Spleen (tissue), 11 donors: ENCODE measurements at regions not wholly inside any gene's neighbourhood (a gene's known extent, or its start where the extent isn't known, plus 50 kb on each side); places are given as distances from the start of the nearest gene placed in this dataset.

Source experiments
- DNase-seq: peaks from one replicate; pipeline ENCODE4 v3.0.0-alpha.2; 2020
- H3K27ac ChIP-seq, 8 donors: fragments of 200-600 bp; sonication (generic) in 7 of 8; 1 replicate in 4 of 8; 2 replicates in 4 of 8; pipeline versions ENCODE4 v1.5.0 to v1.8.0; 2016 to 2021; ENCODE audit warnings: inconsistent platforms in 4 of 8, mild to moderate bottlenecking in 4 of 8, moderate library complexity in 1 of 8
- H3K27me3 ChIP-seq, 7 donors: fragments of 200-600 bp; sonication (generic) in 6 of 7; replicated peaks in 1 of 7; 1 replicate in 4 of 7; 2 replicates in 3 of 7; pipeline versions ENCODE4 v1.5.0 to v1.8.0; 2016 to 2021; ENCODE audit warnings: inconsistent platforms in 3 of 7, mild to moderate bottlenecking in 1 of 7
- H3K36me3 ChIP-seq, 6 donors: fragments of 200-600 bp; sonication (generic) in 5 of 6; 1 replicate in 4 of 6; 2 replicates in 2 of 6; pipeline versions ENCODE4 v1.5.0 to v1.8.0; 2016 to 2021; ENCODE audit warnings: inconsistent platforms in 2 of 6
- H3K4me1 ChIP-seq, 6 donors: fragments of 200-600 bp; sonication (generic) in 5 of 6; 1 replicate in 3 of 6; 2 replicates in 3 of 6; pipeline versions ENCODE4 v1.5.0 to v1.8.0; 2016 to 2021; ENCODE audit warnings: inconsistent platforms in 3 of 6
- H3K4me3 ChIP-seq, 8 donors: fragments of 200-600 bp; sonication (generic) in 7 of 8; 1 replicate in 4 of 8; 2 replicates in 4 of 8; pipeline versions ENCODE4 v1.5.0 to v1.8.0; 2016 to 2021; ENCODE audit warnings: inconsistent platforms in 4 of 8, mild to moderate bottlenecking in 4 of 8, moderate library complexity in 2 of 8
- H3K9me3 ChIP-seq, 8 donors: fragments of 200-600 bp; sonication (generic) in 7 of 8; 1 replicate in 4 of 8; 2 replicates in 4 of 8; pipeline versions ENCODE4 v1.5.0 to v1.8.0; 2016 to 2021; ENCODE audit warnings: inconsistent platforms in 4 of 8
- POLR2A ChIP-seq, 3 donors: fragments of 450-650 bp; IDR thresholded peaks; one replicate each; pipeline ENCODE4 v1.5.1; 2017; ENCODE audit warnings: antibody characterized with exemption in 3 of 3, mild to moderate bottlenecking in 1 of 3
- POLR2AphosphoS5 ChIP-seq, 3 donors: sonication (generic); formaldehyde crosslinking; IDR thresholded peaks; one replicate each; pipeline ENCODE4 v1.5.1; 2017; ENCODE audit warnings: antibody characterized with exemption in 3 of 3
- WGBS, 5 donors: extraction: QIAGEN DNeasy Blood & Tissue Kit in 3 of 5; methylation state at CpG; one replicate each; pipeline versions ENCODE4 v1.1.5 to v1.1.7; 2013 to 2018; 5-methylcytosine and 5-hydroxymethylcytosine counted together
- intact Hi-C: fragments of 100-400 bp; cut with DNase I; formaldehyde crosslinking; loops from one replicate; pipeline ENCODE4 v1.15.0; 2023; ENCODE audit warnings: low total_unique reads
- TF ChIP-seq, protein P1 (sequence below), 11 experiments: fragments of 200-600 bp in 7 of 11; fragments of 450-650 bp in 4 of 11; sonication (generic) in 4 of 11; IDR thresholded peaks in 8 of 11; conservative IDR thresholded peaks in 3 of 11; 1 replicate in 7 of 11; 2 replicates in 4 of 11; pipeline versions ENCODE4 v1.4.0 to v1.8.0; 2016 to 2021; ENCODE audit warnings: antibody characterized with exemption in 11 of 11, inconsistent platforms in 4 of 11, mild to moderate bottlenecking in 1 of 11
- donor health status: healthy with polysubstance abuse.
- donor health status: DM: no; HTN: no; CAD: no; lungs with moderate emphysema.
- donor health status: DM: no; HTN: no; CAD: no.
- donor health status: Bipolar disorder and iron deficiency.
- donor health status: healthy.
- donor health status: DM: no; HTN: no; CAD: no.
- donor health status: DM: yes; HTN: yes; CAD: no.

DNA sequence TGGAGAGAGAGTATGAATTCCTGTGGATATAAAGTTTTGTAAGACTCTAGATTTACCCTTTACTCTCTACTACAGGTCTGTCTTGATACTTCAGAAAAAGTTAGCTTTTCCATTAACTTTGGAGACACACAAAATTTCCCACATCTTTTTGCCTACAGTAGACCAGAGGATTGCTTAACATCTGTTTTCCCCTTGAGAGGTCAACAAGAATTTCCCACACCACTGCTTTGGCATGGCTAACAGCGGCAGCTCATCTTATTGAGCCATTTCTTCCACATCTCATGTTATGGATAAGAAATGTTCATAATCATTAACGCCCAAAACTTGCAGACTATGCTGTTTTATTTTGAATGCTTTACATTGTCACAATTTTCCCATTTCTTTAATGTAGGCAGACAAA is 273.6 kb upstream of the RGPD4 start:
- intact Hi-C loops, result no loop called here
- H3K36me3 ChIP-seq, result no peaks in the 10 kb centered on the region
- no peak overlapping the region for H3K27ac ChIP-seq
- TF ChIP-seq POLR2AphosphoS5 (IDR thresholded peaks at IDR 0.05) (no peak), POLR2A (IDR thresholded peaks at IDR 0.05) (no peak)
- TF ChIP-seq, protein P1, sequence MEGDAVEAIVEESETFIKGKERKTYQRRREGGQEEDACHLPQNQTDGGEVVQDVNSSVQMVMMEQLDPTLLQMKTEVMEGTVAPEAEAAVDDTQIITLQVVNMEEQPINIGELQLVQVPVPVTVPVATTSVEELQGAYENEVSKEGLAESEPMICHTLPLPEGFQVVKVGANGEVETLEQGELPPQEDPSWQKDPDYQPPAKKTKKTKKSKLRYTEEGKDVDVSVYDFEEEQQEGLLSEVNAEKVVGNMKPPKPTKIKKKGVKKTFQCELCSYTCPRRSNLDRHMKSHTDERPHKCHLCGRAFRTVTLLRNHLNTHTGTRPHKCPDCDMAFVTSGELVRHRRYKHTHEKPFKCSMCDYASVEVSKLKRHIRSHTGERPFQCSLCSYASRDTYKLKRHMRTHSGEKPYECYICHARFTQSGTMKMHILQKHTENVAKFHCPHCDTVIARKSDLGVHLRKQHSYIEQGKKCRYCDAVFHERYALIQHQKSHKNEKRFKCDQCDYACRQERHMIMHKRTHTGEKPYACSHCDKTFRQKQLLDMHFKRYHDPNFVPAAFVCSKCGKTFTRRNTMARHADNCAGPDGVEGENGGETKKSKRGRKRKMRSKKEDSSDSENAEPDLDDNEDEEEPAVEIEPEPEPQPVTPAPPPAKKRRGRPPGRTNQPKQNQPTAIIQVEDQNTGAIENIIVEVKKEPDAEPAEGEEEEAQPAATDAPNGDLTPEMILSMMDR (IDR thresholded peaks at IDR 0.05 in 8 of 11, conservative IDR thresholded peaks at IDR 0.05 in 3 of 11), result no peak
- DNase-seq, result no peak
- peaks cover 0 to 40% (median 37%) of the 10 kb centered on the region in 8 donors for H3K9me3 ChIP-seq
- no peaks in the 10 kb centered on the region for H3K4me1 ChIP-seq
- WGBS, 5 donors, result 71 to 86% (median 73%) methylated on average over 2 of the region's 2 CpGs
- H3K4me3 ChIP-seq, result no peak overlapping the region
- H3K27me3 ChIP-seq, result no peaks in the 10 kb centered on the region

DNA sequence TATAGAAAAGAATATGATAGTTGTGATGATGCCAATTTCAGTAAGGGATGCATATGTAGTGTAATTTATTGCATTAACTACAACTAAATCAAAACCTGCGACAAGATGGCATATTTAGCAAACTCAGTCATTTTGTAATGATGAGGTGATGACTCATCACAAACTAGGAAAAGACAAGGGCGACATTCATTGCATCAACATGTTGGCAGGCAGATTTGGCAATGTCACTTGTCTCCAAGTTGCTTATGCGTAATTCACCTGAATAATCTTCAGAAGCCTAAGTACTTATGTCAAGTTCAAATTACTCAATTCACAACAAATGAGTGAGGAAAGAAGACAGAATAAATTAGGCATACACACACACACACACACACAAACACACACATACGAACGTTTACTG is 273.2 kb upstream of the RGPD4 start:
- Histone ChIP-seq H3K4me3 (no peak overlapping the region), H3K4me1 (no peaks in the 10 kb centered on the region), H3K36me3 (no peaks in the 10 kb centered on the region), H3K9me3 (peaks cover 0 to 45% (median 42%) of the 10 kb centered on the region in 8 donors), H3K27ac (no peak overlapping the region), H3K27me3 (no peaks in the 10 kb centered on the region)
- 72 to 82% (median 79%) methylated on average over 5 of the region's 5 CpGs for WGBS, 5 donors
- no peak for DNase-seq
- intact Hi-C loops, result no loop called here
- TF ChIP-seq, protein P1 (IDR thresholded peaks at IDR 0.05 in 8 of 11, conservative IDR thresholded peaks at IDR 0.05 in 3 of 11), result no peak
- TF ChIP-seq POLR2AphosphoS5 (IDR thresholded peaks at IDR 0.05), result no peak
- no peak for TF ChIP-seq POLR2A (IDR thresholded peaks at IDR 0.05)

DNA sequence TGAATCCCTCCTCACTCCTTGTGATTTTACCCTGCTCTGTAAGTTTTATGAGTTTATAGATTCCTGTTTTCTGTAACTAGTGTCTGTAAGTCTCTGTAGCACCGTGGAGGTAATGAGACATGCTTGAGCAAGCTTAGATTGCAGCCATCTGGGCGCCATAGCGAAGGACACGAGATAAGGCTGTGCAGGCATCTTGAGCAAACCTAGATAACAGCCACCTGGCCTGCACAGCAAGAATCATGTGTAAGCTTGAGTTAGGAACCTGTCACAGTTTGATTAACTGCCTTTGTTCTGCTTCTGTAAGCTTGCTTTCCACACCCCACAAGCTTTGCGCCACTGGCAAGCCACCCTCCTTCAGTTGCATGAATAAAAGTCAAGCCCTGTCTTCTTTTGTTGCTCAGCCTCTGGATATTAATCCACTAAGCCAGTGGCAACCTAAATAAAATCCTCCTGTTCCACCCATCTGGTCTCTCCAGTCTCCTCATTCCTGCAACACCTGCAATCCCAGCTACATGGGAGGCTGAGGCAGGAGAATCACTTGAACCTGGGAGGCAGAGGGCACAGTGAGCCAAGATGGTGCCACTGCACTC is 270.6 kb upstream of the RGPD4 start:
- H3K36me3 ChIP-seq, result no peaks in the 10 kb centered on the region
- intact Hi-C loops, result no loop called here
- peaks cover 0 to 61% (median 44%) of the 10 kb centered on the region in 8 donors for H3K9me3 ChIP-seq
- no peak overlapping the region for H3K27ac ChIP-seq
- DNase-seq, result no peak
- H3K27me3 ChIP-seq, result no peaks in the 10 kb centered on the region
- no peaks in the 10 kb centered on the region for H3K4me1 ChIP-seq
- H3K4me3 ChIP-seq, result no peak overlapping the region
- 72 to 78% (median 74%) methylated on average over 5 of the region's 5 CpGs for WGBS, 5 donors
- no peak for TF ChIP-seq POLR2AphosphoS5 (IDR thresholded peaks at IDR 0.05)
- TF ChIP-seq, protein P1 (IDR thresholded peaks at IDR 0.05 in 8 of 11, conservative IDR thresholded peaks at IDR 0.05 in 3 of 11), result no peak
- TF ChIP-seq POLR2A (IDR thresholded peaks at IDR 0.05), result no peak

DNA sequence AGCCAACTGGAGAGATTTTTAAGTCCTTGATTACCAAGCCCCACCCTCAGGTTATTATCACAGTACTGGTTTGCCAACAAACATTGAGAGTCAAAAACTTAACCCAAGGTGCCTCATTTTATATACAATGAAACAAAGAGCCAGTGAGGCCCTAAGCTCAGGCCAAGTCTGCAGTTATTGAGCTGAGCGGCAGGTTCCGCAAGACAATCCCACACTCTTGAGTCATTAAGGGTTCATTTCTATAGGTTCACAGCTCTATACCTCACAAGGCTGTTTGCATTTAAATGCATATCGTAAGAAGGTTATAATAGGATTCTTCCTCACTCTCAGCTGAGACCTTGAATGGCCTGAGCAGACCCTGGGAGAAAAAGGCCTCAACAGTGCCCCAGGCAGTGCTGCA is 268.4 kb upstream of the RGPD4 start:
- Histone ChIP-seq H3K36me3 (no peaks in the 10 kb centered on the region), H3K27ac (no peak overlapping the region), H3K9me3 (peaks cover 0 to 61% (median 44%) of the 10 kb centered on the region in 8 donors), H3K4me1 (no peaks in the 10 kb centered on the region), H3K27me3 (no peaks in the 10 kb centered on the region), H3K4me3 (no peak overlapping the region)
- TF ChIP-seq, protein P1 (IDR thresholded peaks at IDR 0.05 in 8 of 11, conservative IDR thresholded peaks at IDR 0.05 in 3 of 11), result no peak
- TF ChIP-seq POLR2AphosphoS5 (IDR thresholded peaks at IDR 0.05) (no peak), POLR2A (IDR thresholded peaks at IDR 0.05) (no peak)
- intact Hi-C loops, result no loop called here
- DNase-seq, result no peak
- WGBS, 5 donors, result 93 to 96% (median 93%) methylated on average over 3 of the region's 3 CpGs
